HG03103 (cell line): ENCODE measurements at regions not wholly inside any gene's neighbourhood (a gene's known extent, or its start where the extent isn't known, plus 50 kb on each side); places are given as distances from the start of the nearest gene placed in this dataset.

Experiments
- ATAC-seq: cut with Tn5 transposase; IDR thresholded peaks from one replicate; pipeline ENCODE4 v1.9.1; 2021; ENCODE audit warnings: low read depth; ENCODE audit not compliant: unreplicated experiment

- ATAC-seq, result no peak
Measured at GRCh38 chr6:44630125-44631028, 242.9 kb downstream of the CDC5L start.

GRCh38 chr6:44631968-44632367 lies 244.5 kb downstream of the CDC5L start:
- no peak for ATAC-seq

- ATAC-seq, result no peak
Measured at GRCh38 chr6:44634321-44634720, 246.8 kb downstream of the CDC5L start.

GRCh38 chr6:44635486-44635885 lies 248.0 kb downstream of the CDC5L start:
- ATAC-seq, result no peak

- ATAC-seq, result no peak
Measured at GRCh38 chr6:44636561-44637248, 249.2 kb downstream of the CDC5L start.

GRCh38 chr6:44641344-44642031 lies 254.0 kb downstream of the CDC5L start:
- no peak for ATAC-seq

GRCh38 chr6:44642349-44642748 lies 254.8 kb downstream of the CDC5L start:
- ATAC-seq, result no peak

- ATAC-seq, result no peak
Measured at GRCh38 chr6:44642870-44643522, 255.5 kb downstream of the CDC5L start.

- ATAC-seq, result no peak
Measured at GRCh38 chr6:44645276-44645675, 257.8 kb downstream of the CDC5L start.

- no peak for ATAC-seq
Measured at GRCh38 chr6:44646355-44646754, 258.8 kb downstream of the CDC5L start.

- ATAC-seq, result no peak
Measured at GRCh38 chr6:44649365-44650025, 262.0 kb downstream of the CDC5L start.

GRCh38 chr6:44650495-44650894 lies 263.0 kb downstream of the CDC5L start:
- ATAC-seq, result no peak

GRCh38 chr6:44650947-44651346 lies 263.4 kb downstream of the CDC5L start:
- no peak for ATAC-seq

GRCh38 chr6:44651604-44652003 lies 264.1 kb downstream of the CDC5L start:
- ATAC-seq, result no peak

- ATAC-seq, result no peak
Measured at GRCh38 chr6:44652547-44652946, 265.0 kb downstream of the CDC5L start.

GRCh38 chr6:44653091-44653490 lies 265.6 kb downstream of the CDC5L start:
- no peak for ATAC-seq

GRCh38 chr6:44653761-44654218 lies 266.3 kb downstream of the CDC5L start:
- no peak for ATAC-seq

GRCh38 chr6:44655412-44656342 lies 268.2 kb downstream of the CDC5L start:
- no peak for ATAC-seq

- ATAC-seq, result no peak
Measured at GRCh38 chr6:44656691-44657090, 269.2 kb downstream of the CDC5L start.
